GM23338 (cell line): ENCODE measurements at regions not wholly inside any gene's neighbourhood (a gene's known extent, or its start where the extent isn't known, plus 50 kb on each side); places are given as distances from the start of the nearest gene placed in this dataset.

Experiments used
- CREB1 ChIP-seq: fragments of 250-450 bp; sonication (Bioruptor Pico); IDR thresholded peaks from 2 replicates; pipeline ENCODE4 v1.5.0; 2020; ENCODE audit warnings: low read depth, mild to moderate bottlenecking, moderate library complexity
- CTCF ChIP-seq, 2 experiments: fragments of 200-600 bp in 1 of 2; sonication (generic) in 1 of 2; conservative IDR thresholded peaks; 2 replicates each; pipeline versions ENCODE4 v1.5.1 to v1.6.1; 2016 to 2017; ENCODE audit warnings: antibody characterized with exemption in 2 of 2, low read depth in 2 of 2, mild to moderate bottlenecking in 2 of 2, moderate library complexity in 1 of 2
- ETS1 ChIP-seq: IDR thresholded peaks from 2 replicates; pipeline ENCODE4 v1.6.1; 2016; ENCODE audit warnings: antibody characterized with exemption
- EZH2 ChIP-seq: fragments of 200-600 bp; sonication (generic); IDR thresholded peaks from one replicate; pipeline ENCODE4 v1.8.0; 2017; ENCODE audit warnings: antibody characterized with exemption, mild to moderate bottlenecking, low read depth; ENCODE audit not compliant: unreplicated experiment
- EZH2phosphoT487 ChIP-seq: fragments of 200-600 bp; sonication (generic); IDR thresholded peaks from one replicate; pipeline ENCODE4 v1.8.1; 2018; ENCODE audit warnings: antibody characterized with exemption; ENCODE audit not compliant: unreplicated experiment
- JUNB ChIP-seq: IDR thresholded peaks from one replicate; pipeline ENCODE4 v1.6.1; 2016; ENCODE audit warnings: antibody characterized with exemption; ENCODE audit not compliant: unreplicated experiment
- NANOG ChIP-seq: IDR thresholded peaks from 2 replicates; pipeline ENCODE4 v1.6.1; 2016; ENCODE audit warnings: antibody characterized with exemption, borderline replicate concordance
- POLR2AphosphoS5 ChIP-seq: IDR thresholded peaks from 2 replicates; pipeline ENCODE4 v1.6.1; 2016; ENCODE audit warnings: antibody characterized with exemption, low read depth
- REST ChIP-seq: IDR thresholded peaks from one replicate; pipeline ENCODE4 v1.6.1; 2018; ENCODE audit warnings: antibody characterized with exemption; ENCODE audit not compliant: unreplicated experiment
- ZNF331 ChIP-seq: fragments of 250-450 bp; sonication (Bioruptor Pico); IDR thresholded peaks from 2 replicates; pipeline ENCODE4 v1.5.0; 2020; ENCODE audit warnings: low read depth, mild to moderate bottlenecking, moderate library complexity

- TF ChIP-seq CTCF (conservative IDR thresholded peaks at IDR 0.05; ENCODE audit: low read depth in 2 of 2) (no peak), NANOG (no peak), EZH2 (no peak), REST (no peak), POLR2AphosphoS5 (no peak), EZH2phosphoT487 (no peak), CREB1 (no peak), JUNB (no peak), ZNF331 (CRISPR knock-in tag) (no peak), ETS1 (no peak)
These were observed 58.4 kb downstream of the RPLP1 start for GRCh38 chr15:69511015-69511414.
